GM19023 (cell line): ENCODE measurements at regions not wholly inside any gene's neighbourhood (a gene's known extent, or its start where the extent isn't known, plus 50 kb on each side); places are given as distances from the start of the nearest gene placed in this dataset.

Experiments used
- ATAC-seq: cut with Tn5 transposase; IDR thresholded peaks from one replicate; pipeline ENCODE4 v1.9.1; 2021; ENCODE audit warnings: mild to moderate bottlenecking, moderate library complexity; ENCODE audit not compliant: unreplicated experiment

DNA sequence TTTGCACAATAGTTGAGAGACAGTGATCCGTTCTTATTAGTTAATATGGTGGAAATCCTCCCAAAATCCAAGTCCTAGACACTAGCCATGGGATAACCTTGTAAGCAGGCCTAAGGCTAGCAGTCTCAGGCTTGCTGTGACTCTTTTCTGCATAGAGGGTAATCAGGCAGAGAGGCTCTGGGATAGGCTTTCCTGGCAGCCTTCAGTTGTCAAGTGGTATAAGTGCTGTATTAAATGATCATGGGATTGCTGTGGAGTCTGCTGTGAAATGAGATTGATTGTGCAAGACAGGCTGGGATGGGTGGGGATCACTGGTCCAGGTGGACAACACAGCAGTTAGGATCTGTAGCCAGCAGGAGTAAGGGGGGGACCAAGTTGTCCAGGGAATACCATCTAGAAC lies 416.4 kb downstream of the TLE4 start:
- no peak for ATAC-seq

DNA sequence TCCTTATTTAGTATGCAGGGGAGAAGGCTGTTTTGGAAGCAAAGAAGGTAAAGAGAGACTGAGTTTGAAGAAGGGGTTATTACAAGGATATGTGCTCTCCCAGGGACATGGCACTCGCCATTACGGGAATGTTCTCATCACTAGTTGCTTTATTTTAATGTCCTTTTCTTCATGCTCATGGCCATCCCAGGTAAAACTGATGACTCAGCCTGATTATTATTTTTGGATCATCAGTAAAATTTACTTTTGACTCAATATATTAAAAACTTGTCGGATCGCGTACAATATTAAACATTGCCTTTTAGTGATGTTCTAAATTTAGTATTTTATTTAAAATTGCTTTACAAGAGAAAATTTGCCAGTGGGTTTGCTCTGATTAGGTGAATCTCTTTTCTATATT lies 414.7 kb downstream of the TLE4 start:
- ATAC-seq: no peak

DNA sequence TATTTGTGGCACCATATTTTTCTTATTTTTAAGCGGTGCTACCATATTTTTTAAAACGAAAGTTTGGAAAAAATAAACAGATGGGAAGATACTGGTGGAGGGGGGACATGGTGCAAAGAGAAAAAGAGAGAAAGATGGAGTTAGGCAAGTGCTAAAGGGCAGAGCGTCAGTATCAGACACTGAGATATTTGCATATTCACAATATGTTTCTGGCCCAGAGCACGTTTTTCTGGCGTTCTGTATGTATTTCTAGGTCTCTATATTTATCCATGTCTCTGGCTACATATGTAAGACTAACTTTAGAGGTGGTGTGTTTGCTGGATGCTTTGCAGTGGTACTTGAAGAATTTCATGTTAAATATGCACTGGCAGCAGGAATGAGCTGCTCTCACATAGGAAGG lies 414.0 kb downstream of the TLE4 start:
- ATAC-seq: no peak

DNA sequence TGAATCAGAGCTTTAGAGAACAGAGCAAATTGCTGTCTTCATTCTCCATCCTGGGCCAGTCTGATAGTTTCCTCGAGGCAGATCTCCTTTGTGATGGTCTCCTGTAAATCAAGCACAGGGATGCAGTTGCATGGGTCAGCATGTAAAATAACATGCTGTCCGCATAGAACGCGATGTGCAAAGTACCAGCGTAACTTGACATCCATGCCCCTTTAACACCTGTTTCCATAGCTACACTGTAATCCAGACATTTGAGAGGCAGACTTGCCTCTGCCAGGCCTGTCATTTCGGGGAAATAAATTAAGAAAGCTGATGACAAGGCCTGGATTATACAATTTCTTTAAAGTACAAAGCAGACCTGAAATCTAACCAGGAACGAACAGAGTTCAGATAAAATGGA lies 413.5 kb downstream of the TLE4 start:
- no peak for ATAC-seq

DNA sequence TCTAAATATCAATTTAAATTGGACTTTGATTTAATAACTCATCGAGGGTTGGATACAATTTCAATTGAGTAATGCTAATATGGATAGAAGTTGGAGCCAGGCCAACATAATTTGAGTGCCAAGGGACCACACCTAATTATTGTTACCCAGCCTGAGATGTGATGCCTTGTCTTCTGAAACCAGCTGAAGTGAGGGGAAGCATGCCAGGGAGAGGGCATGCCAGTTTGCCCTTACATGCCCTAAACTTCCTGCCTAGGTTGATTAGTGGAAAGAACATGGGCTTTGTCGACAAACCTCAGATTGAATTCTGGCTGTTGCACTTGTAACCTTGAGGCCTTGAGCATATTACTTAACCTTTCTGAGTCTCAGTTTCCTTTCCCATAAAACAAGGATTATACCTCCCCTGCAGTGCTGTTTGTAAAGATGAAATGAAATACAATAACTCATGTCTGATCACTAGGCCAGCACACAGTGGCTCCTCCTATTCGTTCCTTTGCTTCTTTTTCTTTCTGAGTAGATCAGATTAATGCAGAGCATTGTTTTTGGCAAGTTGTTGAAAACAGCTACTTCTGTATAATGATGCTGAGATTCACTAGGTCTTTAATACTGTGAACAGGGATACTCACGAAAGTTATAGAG lies 412.8 kb downstream of the TLE4 start:
- no peak for ATAC-seq

DNA sequence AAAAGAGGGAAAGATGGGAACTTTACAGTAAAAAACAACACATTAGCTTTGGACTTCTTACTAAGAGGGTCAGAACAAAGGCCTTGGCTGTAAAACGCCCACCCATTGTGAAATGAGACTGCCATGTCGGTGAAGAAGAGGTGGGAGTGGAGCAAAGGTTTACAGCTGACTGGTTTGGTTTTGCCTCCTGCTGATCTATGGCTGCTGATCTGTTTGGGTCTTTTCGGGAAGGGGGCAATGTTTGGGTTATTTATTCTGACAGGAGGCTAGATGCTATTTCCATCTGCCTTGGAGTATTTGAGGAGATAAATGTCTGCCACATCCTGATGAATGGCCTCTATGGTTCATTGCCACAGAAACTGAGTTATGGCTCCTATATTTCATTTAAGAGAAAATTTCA lies 408.7 kb downstream of the TLE4 start:
- no peak for ATAC-seq

DNA sequence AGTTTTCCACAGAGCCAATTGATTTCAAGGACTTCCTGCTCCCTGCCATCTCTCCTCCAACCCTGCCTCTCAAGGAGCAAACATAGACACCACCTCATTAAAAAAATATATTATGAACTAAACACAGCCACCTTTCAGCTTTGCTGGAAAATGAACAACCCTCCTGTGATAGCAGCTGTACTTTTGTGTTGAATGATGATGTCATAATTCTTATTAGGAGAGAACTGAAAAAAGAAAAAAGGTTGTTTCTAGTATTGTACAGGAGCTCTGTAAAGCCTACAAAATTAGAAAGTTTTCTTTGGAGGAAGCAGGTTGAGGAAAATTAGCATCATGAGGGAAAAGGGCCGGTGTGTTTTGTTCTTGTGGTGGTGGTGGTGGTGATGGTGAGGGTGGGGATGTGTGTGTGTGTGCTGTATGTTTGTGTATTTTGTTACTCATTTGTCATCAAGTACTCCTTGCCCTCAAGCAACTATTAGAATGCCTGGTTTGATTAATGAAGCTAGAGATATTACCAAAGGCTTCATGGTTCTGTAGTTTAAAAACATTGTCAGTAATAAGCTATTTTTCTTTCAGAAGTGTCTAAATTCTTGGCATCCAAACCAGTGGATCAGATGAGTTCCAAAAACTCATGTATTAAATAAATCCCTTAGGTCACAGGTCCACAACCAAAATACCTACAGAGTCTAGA lies 405.9 kb downstream of the TLE4 start:
- ATAC-seq: no peak

DNA sequence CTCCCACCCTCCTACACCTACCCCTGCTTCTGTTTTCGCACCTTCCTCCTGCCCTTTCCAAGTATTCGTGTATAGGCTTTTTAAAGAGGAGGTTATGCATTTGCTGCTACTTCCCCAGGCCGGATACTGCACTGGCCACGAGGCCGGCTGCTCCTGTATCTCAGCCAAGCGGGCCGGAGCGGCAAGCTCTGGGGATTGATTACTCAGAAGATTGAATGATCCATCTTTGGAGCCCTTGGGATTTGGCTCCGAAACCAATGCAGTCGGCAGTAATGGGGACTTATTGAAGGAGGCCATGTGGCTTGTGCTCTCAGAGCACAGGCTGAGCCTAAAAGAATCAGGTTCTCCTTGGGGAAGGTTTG lies 405.3 kb downstream of the TLE4 start:
- no peak for ATAC-seq

DNA sequence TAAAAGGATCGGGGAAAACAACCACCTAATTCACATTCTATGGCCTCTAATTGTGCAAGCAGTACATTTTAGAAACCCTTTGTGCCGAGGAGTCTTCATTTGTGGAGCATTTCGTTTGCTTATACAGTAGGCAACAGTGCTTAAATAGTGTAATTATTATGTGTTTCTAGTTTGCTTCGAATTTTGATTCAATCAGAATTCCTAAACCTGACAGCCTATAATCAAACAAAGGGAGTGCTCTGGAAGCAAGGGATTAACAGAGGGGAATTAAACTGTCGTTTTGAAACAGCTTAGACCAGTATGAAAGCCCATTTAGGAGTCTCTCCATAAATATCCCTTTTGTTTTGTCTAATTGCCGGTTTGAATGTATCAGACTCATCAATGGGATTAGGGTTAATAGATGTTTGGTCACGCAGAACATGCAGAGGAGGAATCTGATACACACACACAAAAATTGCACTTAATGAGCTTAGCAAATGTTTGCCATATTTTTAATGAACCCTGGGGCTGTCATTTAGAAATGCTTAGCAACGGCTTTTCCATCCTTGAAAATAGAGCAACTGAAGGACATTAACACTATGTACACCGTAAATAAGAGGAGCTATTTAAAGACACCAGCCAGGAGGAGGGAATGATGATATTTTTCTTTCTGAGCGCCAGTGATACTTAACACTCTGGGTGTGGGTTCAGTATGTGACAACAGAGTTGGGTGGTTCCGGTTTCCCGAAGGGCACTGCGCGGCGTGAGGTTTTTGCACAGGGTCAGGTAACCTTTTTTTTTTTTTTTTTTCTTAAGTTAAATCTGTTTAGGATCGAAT lies 404.7 kb downstream of the TLE4 start:
- ATAC-seq: no peak

DNA sequence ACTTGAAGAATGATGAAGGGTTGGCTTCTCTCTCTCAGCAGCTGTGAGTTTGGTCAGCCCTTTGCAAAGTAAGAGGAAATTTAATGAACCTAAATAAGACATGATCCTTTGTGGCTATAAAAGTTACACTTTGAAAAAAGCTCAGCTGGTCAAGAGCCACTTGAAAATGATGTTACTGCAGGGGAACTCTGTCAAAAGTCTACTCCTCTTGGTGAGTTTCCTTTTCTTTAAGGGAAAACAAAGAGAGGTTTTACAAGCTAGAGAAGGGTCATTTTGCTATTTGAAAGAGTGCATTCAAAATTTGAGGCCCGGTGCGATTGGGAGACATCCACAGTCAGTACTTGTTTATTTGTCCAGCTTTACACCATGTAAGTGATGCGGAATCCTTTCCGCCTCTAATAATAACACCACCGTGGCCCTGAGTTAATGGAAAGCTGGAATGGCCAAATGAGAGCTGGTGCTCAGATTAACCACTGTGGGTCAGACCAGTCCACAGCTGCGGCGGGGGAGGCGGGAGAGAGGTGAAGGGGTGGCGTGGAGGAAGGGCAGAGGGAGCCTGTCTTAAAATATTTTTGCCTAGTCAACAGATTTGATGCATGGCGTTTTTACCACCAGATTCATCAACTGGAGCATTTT lies 404.0 kb downstream of the TLE4 start:
- ATAC-seq: no peak

DNA sequence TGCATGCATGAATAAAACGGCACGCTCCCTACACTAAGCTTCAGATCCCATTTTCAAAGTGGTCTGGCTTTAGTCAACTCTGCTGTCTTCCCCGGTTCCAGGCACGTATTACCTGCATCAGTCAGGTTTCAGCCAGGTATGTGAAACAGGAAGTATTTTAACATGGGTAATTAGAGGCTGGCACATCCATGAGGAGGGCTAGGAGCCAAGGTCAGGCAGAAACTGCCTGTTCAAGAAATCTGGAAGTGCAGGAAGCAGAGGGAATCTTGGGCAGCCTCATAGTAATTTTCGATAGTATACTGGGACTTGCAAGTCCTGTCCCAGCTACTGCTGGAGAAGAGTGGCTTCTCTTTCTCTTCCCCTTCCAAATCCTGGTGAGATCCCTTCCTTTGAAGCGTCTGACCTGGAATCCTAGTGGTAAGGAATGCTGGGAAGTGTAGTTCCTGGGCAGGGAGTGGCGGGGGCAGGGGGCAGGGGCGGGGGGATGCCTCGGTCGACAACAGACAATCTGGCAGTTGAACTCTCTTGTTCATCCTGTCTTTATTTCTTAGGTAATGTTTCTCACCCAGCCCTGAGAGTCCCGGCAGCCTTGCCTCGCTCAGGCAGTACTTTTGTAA lies 403.1 kb downstream of the TLE4 start:
- no peak for ATAC-seq

DNA sequence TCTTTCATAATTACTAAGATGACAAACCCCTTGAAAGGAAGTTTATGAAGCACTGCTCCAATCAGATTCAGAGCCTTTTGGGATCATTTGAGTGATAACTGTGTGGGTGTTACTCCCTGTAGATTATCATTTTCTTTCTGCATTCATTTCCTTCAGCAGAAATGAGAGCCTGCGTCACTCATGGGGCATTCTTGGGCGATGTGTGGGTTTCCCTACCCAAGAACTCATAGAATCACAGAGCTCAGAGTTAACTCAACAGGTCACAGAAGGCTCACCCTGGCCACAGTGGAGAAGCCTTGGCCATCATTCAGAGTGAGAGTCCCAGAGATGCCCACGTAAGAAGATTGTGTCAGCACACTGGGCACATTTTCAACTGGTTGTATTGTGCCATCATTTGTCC lies 401.9 kb downstream of the TLE4 start:
- ATAC-seq: no peak

DNA sequence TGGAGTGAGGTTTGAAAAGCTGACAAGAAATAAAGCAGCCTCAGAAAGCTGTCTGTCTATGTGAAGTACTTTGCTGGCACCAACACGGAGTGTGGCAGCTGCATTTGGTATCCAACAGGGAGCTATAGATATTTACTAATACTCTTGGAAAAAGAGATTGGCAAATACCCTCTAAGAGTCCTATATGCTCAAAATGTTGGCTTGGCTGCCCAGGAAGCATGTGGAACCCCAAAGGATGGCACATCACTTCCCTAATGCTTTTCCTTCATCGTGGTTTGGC lies 398.3 kb downstream of the TLE4 start:
- ATAC-seq: no peak

DNA sequence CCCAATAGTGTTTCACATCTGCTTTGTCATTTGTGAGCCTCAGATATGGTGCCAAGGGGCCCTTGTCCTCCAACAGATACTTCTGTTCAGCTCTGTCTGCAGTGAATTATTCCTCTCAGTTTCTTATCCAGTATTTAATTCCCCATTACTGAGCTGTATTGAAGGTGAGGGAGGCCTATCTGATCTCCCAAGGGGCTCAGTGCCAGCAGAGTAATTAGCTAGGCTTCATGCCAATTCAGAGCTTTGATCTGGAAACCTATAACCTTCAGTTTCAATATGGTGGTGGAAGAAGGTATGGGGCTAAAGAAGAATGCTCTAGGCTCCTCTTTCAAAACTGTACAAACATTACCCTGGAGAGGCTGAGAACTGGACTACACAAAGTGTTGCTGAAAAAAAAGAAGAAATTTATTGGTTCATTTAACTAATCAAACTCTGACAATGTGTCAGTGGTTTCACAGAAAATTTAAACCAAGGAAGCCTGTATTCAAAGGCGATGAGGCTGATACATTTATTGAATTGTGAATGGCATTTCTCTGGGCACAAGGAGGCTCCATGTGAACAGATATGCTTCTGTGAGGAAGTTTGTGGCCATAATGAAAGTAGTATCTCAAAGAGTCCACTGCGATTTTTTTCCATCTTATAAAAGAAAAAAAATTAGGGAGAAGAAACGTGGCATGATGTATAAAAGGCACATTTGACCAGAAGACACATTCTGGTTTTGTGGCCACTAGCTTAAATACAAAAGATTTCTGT lies 397.8 kb downstream of the TLE4 start:
- ATAC-seq: no peak

DNA sequence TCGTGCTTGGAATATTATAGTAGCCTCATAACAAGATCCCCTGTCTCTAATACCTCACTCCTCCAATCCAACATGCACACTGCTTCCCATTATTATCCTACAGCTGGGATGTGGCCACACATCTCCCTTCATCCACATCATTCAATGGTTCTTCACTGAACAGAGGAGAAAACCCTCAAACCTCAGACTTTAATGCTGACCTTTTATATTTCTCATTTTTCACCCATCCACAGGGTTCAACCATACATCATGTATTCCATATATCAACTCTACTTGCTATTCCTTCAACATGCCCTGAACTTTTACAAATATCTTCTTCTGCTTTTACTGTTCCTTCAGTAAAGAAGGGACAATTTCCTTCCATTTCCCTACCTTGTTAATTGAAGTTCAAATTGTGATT lies 396.8 kb downstream of the TLE4 start:
- no peak for ATAC-seq

DNA sequence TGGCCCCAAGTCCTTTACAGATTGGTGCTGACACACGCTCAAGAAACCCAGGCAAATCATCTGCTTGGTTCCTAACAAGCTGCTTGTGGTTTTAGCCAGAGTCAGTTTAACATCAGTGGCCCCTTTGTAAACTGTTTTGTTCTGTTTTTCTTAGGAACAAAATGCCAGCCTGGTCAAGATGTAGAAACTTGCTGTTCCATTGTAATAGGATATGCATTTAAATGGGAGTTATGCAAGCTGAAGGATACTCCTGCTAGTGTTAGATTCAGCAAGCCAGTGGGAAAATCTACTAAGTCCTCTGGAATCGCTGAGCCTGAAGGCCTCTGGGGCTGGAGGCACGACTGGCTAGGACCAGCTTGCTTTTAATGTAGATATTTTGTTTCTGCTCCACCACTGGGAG lies 391.1 kb downstream of the TLE4 start:
- no peak for ATAC-seq

DNA sequence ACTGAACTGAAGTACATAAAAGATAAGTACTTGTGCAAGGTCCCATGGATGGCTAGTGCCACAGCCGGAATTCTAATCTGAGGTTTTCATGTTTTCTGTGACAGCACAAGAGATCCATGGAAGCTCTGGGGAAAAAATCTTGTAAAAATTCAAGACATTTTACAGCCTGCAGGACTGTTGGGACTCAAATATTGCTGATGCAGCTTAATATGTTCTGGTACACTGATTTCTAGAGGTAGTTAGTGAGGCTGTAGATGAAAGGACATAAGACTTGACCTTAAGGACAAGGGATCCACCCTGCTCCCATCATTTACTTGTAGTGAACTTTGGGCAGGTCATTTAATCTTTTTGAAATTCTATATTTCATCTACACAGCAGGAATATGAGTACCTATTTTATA lies 390.4 kb downstream of the TLE4 start:
- ATAC-seq: no peak

DNA sequence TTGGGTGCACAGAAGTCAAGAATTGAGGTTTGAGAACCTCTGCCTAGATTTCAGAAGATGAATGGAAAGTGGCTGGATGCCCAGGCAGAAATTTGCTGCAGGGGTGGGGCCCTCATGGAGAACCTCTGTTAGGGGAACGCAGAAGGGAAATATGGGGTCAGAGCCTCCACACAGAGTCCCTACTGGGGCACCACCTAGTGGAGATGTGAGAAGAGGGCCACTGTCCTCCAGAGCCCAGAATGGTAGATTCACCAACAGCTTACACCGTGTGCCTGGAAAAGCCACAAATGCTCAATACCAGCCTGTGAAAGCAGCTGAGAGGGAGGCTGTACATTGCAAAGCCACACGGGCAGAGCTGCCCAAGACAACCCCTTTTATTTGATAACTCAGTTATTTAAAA lies 383.5 kb downstream of the TLE4 start:
- no peak for ATAC-seq

DNA sequence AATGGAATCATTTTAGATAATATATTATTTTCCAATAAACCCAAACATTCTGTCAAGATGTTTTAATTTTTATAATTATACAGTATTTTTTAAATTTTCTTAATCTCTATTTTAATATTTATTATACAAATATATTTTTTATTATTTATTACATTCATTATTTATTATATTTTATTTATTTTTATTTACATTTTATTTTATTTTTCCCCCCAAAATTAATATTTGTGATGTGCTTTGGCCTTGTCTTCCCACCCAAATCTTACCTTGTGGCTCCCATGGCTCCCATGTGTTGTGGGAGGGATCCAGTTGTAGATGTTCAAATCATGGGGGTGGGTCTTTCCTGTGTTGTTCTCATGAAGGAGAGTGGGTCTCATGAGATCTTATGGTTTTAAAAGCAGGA lies 382.1 kb downstream of the TLE4 start:
- no peak for ATAC-seq

DNA sequence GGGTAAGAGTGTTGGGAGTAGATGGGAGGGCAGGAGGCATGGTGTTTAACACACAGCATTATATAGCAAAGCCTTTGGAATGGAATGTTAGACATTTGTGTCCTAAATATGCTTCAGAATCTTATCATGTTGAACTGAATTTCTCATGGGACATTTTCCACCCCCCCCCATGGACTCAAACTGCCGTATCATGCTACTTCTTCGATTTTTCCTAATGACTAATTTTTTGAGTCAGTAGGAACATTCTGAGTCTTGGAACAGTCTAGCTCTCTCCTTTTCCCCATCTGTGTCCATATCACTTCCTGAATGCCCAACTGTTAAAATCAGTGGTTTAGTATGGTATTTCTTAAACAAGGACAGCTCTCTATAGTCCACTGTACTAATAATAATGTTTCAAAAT lies 380.6 kb downstream of the TLE4 start:
- ATAC-seq: no peak

DNA sequence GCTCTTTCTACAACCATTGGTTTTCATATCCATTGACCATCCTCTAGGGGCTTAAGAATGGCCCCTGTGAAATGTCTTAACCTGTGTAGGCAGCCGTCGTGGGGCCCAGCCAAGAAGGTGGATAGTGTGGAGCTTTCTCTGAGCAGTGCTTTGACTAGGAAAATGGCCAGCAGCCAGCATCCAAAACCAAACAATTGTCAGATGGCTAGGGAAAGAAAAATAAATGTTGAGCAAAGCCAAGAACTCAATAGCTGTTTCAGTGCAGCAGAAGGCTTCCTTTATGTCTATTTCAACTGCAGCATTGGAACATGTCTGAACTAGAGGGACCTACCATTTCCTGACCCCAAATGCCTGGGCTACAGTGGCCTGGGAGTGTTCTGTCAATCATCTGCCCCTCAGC lies 374.9 kb downstream of the TLE4 start:
- no peak for ATAC-seq
